HEK293T (cell line): ENCODE measurements at regions not wholly inside any gene's neighbourhood (a gene's known extent, or its start where the extent isn't known, plus 50 kb on each side); places are given as distances from the start of the nearest gene placed in this dataset.
"Not testable (repeated sequence)": the region's sequence is repeated elsewhere in the genome, so short reads cannot be mapped to it uniquely, and the experiment has no call there.

Experiments used
- CTCF ChIA-PET: fragments of 350-600 bp; formaldehyde crosslinking; extraction: SDS; loops from one replicate; lab custom pipeline; 2021; ENCODE audit warnings: antibody characterized with exemption, inconsistent platforms; lab: Yijun Ruan, JAX
- POLR2A ChIA-PET: fragments of 350-600 bp; formaldehyde crosslinking; extraction: SDS; loops from one replicate; lab custom pipeline; 2020; ENCODE audit warnings: antibody characterized with exemption, inconsistent platforms; lab: Yijun Ruan, JAX
- DNase-seq: peaks from one replicate; pipeline ENCODE4 v3.0.0; 2012; ENCODE audit warnings: mixed read lengths; ENCODE audit errors: extremely low spot score
- ARNT ChIP-seq: fragments of 450-650 bp; IDR thresholded peaks from 2 replicates; pipeline ENCODE4 v1.6.1; 2017; ENCODE audit warnings: mild to moderate bottlenecking
- BHLHE40 ChIP-seq: fragments of 450-650 bp; IDR thresholded peaks from 2 replicates; pipeline ENCODE4 v1.6.1; 2016; ENCODE audit warnings: mild to moderate bottlenecking, moderate library complexity, borderline replicate concordance
- CTBP1 ChIP-seq: fragments of 450-650 bp; IDR thresholded peaks from 2 replicates; pipeline ENCODE4 v1.6.1; 2016; ENCODE audit warnings: borderline replicate concordance
- ELF4 ChIP-seq: fragments of 450-650 bp; IDR thresholded peaks from 2 replicates; pipeline ENCODE4 v1.6.1; 2017; ENCODE audit warnings: antibody characterized with exemption
- FOXA1 ChIP-seq: fragments of 450-650 bp; IDR thresholded peaks from 2 replicates; pipeline ENCODE4 v1.6.1; 2016; ENCODE audit warnings: mild to moderate bottlenecking
- FOXK2 ChIP-seq: fragments of 450-650 bp; IDR thresholded peaks from 2 replicates; pipeline ENCODE4 v1.6.1; 2016; ENCODE audit warnings: mild to moderate bottlenecking
- FOXM1 ChIP-seq: fragments of 450-650 bp; IDR thresholded peaks from 2 replicates; pipeline ENCODE4 v1.6.1; 2017; ENCODE audit warnings: mild to moderate bottlenecking, borderline replicate concordance
- HDGF ChIP-seq: fragments of 450-650 bp; IDR thresholded peaks from 2 replicates; pipeline ENCODE4 v1.6.1; 2017; ENCODE audit warnings: antibody characterized with exemption, borderline replicate concordance
- L3MBTL2 ChIP-seq: fragments of 450-650 bp; conservative IDR thresholded peaks from 2 replicates; pipeline ENCODE4 v1.6.1; 2016; ENCODE audit warnings: mild to moderate bottlenecking
- LEF1 ChIP-seq: fragments of 450-650 bp; IDR thresholded peaks from 2 replicates; pipeline ENCODE4 v1.6.1; 2017; ENCODE audit warnings: mild to moderate bottlenecking, borderline replicate concordance
- NFRKB ChIP-seq: fragments of 450-650 bp; IDR thresholded peaks from 2 replicates; pipeline ENCODE4 v1.6.1; 2016; ENCODE audit warnings: mild to moderate bottlenecking, moderate library complexity
- PKNOX1 ChIP-seq: fragments of 450-650 bp; IDR thresholded peaks from 2 replicates; pipeline ENCODE4 v1.6.1; 2016
- SP1 ChIP-seq: fragments of 450-650 bp; IDR thresholded peaks from 2 replicates; pipeline ENCODE4 v1.6.1; 2017
- SUZ12 ChIP-seq: fragments of 450-650 bp; IDR thresholded peaks from 2 replicates; pipeline ENCODE4 v1.6.1; 2016; ENCODE audit warnings: mild to moderate bottlenecking
- TARDBP ChIP-seq: fragments of 450-650 bp; IDR thresholded peaks from 2 replicates; pipeline ENCODE4 v1.6.1; 2016
- ZNF384 ChIP-seq: fragments of 450-650 bp; IDR thresholded peaks from 2 replicates; pipeline ENCODE4 v1.6.1; 2016

GRCh38 chr2:185255566-185255965 is 483.0 kb upstream of the FSIP2 start:
- POLR2A ChIA-PET, result no interaction called here
- no peak for DNase-seq
- TF ChIP-seq BHLHE40 (no peak), CTBP1 (no peak), L3MBTL2 (no peak), FOXM1 (no peak), SUZ12 (no peak), ELF4 (no peak), PKNOX1 (no peak), NFRKB (no peak), TARDBP (no peak), HDGF (no peak), ARNT (no peak)
- CTCF ChIA-PET, result no interaction called here

DNA sequence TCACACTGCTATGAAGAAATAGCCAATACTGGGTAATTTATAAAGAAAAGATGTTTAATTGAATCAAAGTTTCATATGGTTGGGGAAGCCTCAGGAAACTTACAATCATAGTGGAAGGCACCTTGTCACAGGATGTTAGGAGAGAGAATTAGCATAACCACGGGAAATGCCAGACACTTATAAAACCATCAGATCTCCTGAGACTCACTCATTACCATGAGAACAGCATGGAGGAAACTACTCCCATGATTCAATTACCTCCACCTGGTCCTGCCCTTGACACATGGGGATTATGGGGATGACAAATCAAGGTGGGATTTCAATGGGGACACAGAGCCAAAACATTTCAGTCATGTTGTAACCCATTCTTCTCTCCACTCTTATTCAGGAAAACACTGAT is 472.9 kb upstream of the FSIP2 start:
- ChIA-PET CTCF (no interaction called here), POLR2A (no interaction called here)
- no peak for TF ChIP-seq BHLHE40
- no peak for TF ChIP-seq HDGF
- TF ChIP-seq FOXK2, result no peak
- no peak for TF ChIP-seq CTBP1
- TF ChIP-seq LEF1, result no peak
- no peak for TF ChIP-seq ELF4
- no peak for TF ChIP-seq L3MBTL2
- TF ChIP-seq ARNT, result no peak
- TF ChIP-seq FOXM1, result no peak
- TF ChIP-seq ZNF384, result no peak
- no peak for TF ChIP-seq SP1
- TF ChIP-seq TARDBP, result no peak
- TF ChIP-seq SUZ12, result no peak
- no peak for TF ChIP-seq NFRKB
- no peak for TF ChIP-seq FOXA1
- TF ChIP-seq PKNOX1, result no peak
- DNase-seq, result no peak

GRCh38 chr2:185268651-185269050 is 470.0 kb upstream of the FSIP2 start:
- no peak for DNase-seq
- TF ChIP-seq ARNT, result no peak
- ChIA-PET CTCF (no interaction called here), POLR2A (no interaction called here)

- ChIA-PET CTCF (no interaction called here), POLR2A (no interaction called here)
- TF ChIP-seq SUZ12 (no peak), SP1 (no peak), FOXA1 (no peak), FOXM1 (no peak), HDGF (no peak), NFRKB (no peak), ZNF384 (no peak), LEF1 (no peak), L3MBTL2 (no peak)
- no peak for DNase-seq
Observed at GRCh38 chr2:185274718-185275484, 463.7 kb upstream of the FSIP2 start.

- DNase-seq, CTCF ChIA-PET, POLR2A ChIA-PET: not testable (repeated sequence)
Observed at GRCh38 chr2:185275979-185276378, 462.6 kb upstream of the FSIP2 start.

GRCh38 chr2:185278761-185279160 is 459.8 kb upstream of the FSIP2 start:
- DNase-seq, result no peak
- ChIA-PET CTCF (no interaction called here), POLR2A (no interaction called here)
- TF ChIP-seq FOXK2, result no peak
- TF ChIP-seq SP1, result no peak
- TF ChIP-seq LEF1, result no peak
- no peak for TF ChIP-seq FOXA1
- no peak for TF ChIP-seq L3MBTL2
- TF ChIP-seq TARDBP, result no peak
- no peak for TF ChIP-seq ARNT
- TF ChIP-seq SUZ12, result no peak
- no peak for TF ChIP-seq FOXM1
- no peak for TF ChIP-seq NFRKB
- TF ChIP-seq ZNF384, result no peak
- no peak for TF ChIP-seq BHLHE40
- no peak for TF ChIP-seq PKNOX1
- TF ChIP-seq ELF4, result no peak
- no peak for TF ChIP-seq HDGF

DNA sequence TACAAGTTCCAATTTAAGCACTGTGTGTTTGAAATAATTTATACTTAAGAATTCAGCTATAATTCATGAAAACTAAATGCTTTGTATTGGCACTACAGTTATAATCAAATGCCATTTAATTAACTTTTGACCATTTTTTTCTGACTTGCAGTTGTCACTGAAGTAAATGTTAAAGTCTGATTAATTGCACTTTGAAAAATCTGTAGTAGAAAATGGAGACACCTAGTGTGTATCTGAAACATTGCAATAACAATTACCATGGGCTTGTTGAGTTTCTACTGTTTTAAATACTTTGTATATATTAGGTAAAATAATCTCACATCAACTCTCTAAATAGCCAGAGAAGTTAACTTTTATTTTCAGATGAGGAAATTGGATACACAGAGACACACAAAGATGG is 458.6 kb upstream of the FSIP2 start:
- TF ChIP-seq BHLHE40, result no peak
- TF ChIP-seq FOXM1, result no peak
- TF ChIP-seq SP1, result no peak
- TF ChIP-seq FOXK2, result no peak
- TF ChIP-seq PKNOX1, result peak; percentile 75
- no peak for TF ChIP-seq L3MBTL2
- no peak for TF ChIP-seq ARNT
- POLR2A ChIA-PET, result no interaction called here
- peak; percentile 7 for DNase-seq
- CTCF ChIA-PET, result interaction anchor here (0.6 kb wide), 1 partner anchor 644 kb away, joined by 3 read pairs; no protein-coding TSS in a partner anchor
